ENCODE measurements at regions not wholly inside any gene's neighbourhood (a gene's known extent, or its start where the extent isn't known, plus 50 kb on each side); places are given as distances from the start of the nearest gene placed in this dataset.
A peak's percentile ranks its signal among the peaks of the same experiment; 100 is the strongest.

DNA sequence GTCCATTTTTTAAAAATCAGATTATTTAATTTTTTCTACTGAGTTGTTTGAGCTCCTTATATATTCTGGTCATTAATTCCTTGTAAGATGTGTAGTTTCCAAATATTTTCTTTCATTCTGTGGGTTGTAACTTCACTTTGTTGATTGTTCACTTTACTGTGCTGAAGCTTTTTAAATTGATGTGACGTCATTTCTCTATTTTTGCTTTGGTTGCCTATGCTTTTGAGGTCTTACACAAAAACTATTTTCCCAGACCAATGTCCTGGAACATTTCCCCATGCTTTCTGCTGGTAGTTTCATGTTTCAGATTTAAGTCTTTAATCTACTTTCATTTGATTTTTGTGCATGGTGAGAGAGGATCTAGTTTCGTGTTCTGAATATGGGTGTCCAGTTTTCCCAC, 753.6 kb downstream of the TRIML1 start:
- no peak overlapping the region for H3K27ac Mint-ChIP-seq (ENCODE audit: unreplicated experiment)
- DNase-seq (ENCODE audit: extremely low spot score, unreplicated experiment) = no peak
- peaks cover 4% of the 10 kb centered on the region for H3K36me3 Mint-ChIP-seq (ENCODE audit: unreplicated experiment)
- H3K4me3 Mint-ChIP-seq (ENCODE audit: unreplicated experiment) = no peak overlapping the region
- TF ChIP-seq, protein P1, sequence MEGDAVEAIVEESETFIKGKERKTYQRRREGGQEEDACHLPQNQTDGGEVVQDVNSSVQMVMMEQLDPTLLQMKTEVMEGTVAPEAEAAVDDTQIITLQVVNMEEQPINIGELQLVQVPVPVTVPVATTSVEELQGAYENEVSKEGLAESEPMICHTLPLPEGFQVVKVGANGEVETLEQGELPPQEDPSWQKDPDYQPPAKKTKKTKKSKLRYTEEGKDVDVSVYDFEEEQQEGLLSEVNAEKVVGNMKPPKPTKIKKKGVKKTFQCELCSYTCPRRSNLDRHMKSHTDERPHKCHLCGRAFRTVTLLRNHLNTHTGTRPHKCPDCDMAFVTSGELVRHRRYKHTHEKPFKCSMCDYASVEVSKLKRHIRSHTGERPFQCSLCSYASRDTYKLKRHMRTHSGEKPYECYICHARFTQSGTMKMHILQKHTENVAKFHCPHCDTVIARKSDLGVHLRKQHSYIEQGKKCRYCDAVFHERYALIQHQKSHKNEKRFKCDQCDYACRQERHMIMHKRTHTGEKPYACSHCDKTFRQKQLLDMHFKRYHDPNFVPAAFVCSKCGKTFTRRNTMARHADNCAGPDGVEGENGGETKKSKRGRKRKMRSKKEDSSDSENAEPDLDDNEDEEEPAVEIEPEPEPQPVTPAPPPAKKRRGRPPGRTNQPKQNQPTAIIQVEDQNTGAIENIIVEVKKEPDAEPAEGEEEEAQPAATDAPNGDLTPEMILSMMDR (IDR thresholded peaks at IDR 0.05) = no peak
- H3K9me3 Mint-ChIP-seq (ENCODE audit: unreplicated experiment) = peaks cover 16% of the 10 kb centered on the region
- H3K27me3 Mint-ChIP-seq (ENCODE audit: unreplicated experiment) = no peaks in the 10 kb centered on the region
- H3K4me1 Mint-ChIP-seq (ENCODE audit: unreplicated experiment) = no peaks in the 10 kb centered on the region

DNA sequence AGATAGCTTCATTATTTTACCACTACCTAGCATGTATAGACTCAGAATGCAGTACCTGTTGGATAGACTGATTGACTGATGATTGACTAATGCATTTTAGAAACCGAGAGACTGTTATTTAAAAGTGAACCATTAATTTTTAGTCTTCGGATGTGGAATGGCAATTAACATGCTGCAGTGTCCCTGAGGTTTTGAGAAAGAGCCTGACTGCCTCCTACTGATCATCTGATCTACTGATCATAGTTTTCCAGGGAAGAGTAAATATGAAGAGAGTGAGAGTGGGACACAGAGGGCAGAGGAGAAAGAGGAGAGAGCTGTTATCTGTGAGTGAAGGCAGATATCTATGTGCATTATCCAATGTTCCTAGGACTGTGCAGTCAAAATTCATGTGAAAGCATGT, 764.7 kb downstream of the TRIML1 start:
- no peaks in the 10 kb centered on the region for H3K36me3 Mint-ChIP-seq (ENCODE audit: unreplicated experiment)
- H3K4me3 Mint-ChIP-seq (ENCODE audit: unreplicated experiment) = no peak overlapping the region
- H3K27me3 Mint-ChIP-seq (ENCODE audit: unreplicated experiment) = no peaks in the 10 kb centered on the region
- TF ChIP-seq, protein P1 (IDR thresholded peaks at IDR 0.05) = peak; percentile 15
- no peaks in the 10 kb centered on the region for H3K4me1 Mint-ChIP-seq (ENCODE audit: unreplicated experiment)
- DNase-seq (ENCODE audit: extremely low spot score, unreplicated experiment) = no peak
- peaks cover 17% of the 10 kb centered on the region for H3K9me3 Mint-ChIP-seq (ENCODE audit: unreplicated experiment)
- no peak overlapping the region for H3K27ac Mint-ChIP-seq (ENCODE audit: unreplicated experiment)

DNA sequence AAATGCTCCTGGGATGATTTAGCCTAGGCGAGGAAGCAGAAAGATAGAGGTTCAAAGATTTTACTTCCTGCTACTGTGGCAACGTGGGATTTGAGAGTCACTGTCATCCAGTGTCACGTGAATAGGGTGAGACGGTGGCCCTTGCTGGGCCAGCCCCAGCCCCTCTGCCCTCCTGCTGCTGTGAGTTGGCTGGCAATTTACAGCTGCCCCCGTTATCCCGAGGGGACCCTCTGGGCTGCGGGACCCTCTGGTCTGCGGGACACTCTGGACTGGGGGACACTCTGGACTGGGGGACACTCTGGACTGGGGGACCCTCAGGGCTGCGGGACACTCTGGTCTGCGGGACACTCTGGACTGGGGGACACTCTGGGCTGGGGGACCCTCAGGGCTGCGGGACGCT, 765.4 kb downstream of the TRIML1 start:
- TF ChIP-seq, protein P1 (IDR thresholded peaks at IDR 0.05) = no peak
- no peak overlapping the region for H3K27ac Mint-ChIP-seq (ENCODE audit: unreplicated experiment)
- no peaks in the 10 kb centered on the region for H3K4me1 Mint-ChIP-seq (ENCODE audit: unreplicated experiment)
- no peak overlapping the region for H3K4me3 Mint-ChIP-seq (ENCODE audit: unreplicated experiment)
- DNase-seq (ENCODE audit: extremely low spot score, unreplicated experiment) = no peak
- peaks cover 13% of the 10 kb centered on the region for H3K9me3 Mint-ChIP-seq (ENCODE audit: unreplicated experiment)
- no peaks in the 10 kb centered on the region for H3K27me3 Mint-ChIP-seq (ENCODE audit: unreplicated experiment)
- no peaks in the 10 kb centered on the region for H3K36me3 Mint-ChIP-seq (ENCODE audit: unreplicated experiment)

- TF ChIP-seq, protein P1 (IDR thresholded peaks at IDR 0.05) = no peak
- Mint-ChIP-seq H3K27ac (ENCODE audit: unreplicated experiment) (no peak overlapping the region), H3K4me3 (ENCODE audit: unreplicated experiment) (no peak overlapping the region), H3K36me3 (ENCODE audit: unreplicated experiment) (no peaks in the 10 kb centered on the region), H3K4me1 (ENCODE audit: unreplicated experiment) (no peaks in the 10 kb centered on the region), H3K9me3 (ENCODE audit: unreplicated experiment) (peaks cover 7% of the 10 kb centered on the region), H3K27me3 (ENCODE audit: unreplicated experiment) (no peaks in the 10 kb centered on the region)
- DNase-seq (ENCODE audit: extremely low spot score, unreplicated experiment) = no peak
Measured at GRCh38 chr4:188905248-188905647, 766.0 kb downstream of the TRIML1 start.

- Mint-ChIP-seq H3K27ac (ENCODE audit: unreplicated experiment) (no peak overlapping the region), H3K4me1 (ENCODE audit: unreplicated experiment) (no peaks in the 10 kb centered on the region), H3K9me3 (ENCODE audit: unreplicated experiment) (peaks cover 7% of the 10 kb centered on the region), H3K27me3 (ENCODE audit: unreplicated experiment) (no peaks in the 10 kb centered on the region), H3K36me3 (ENCODE audit: unreplicated experiment) (peaks cover 2% of the 10 kb centered on the region), H3K4me3 (ENCODE audit: unreplicated experiment) (no peak overlapping the region)
- TF ChIP-seq, protein P1 (IDR thresholded peaks at IDR 0.05) = no peak
- no peak for DNase-seq (ENCODE audit: extremely low spot score, unreplicated experiment)
Measured at GRCh38 chr4:188911199-188911598, 772.0 kb downstream of the TRIML1 start.

Measured in osteocyte (in vitro differentiated cells).